ENCODE measurements at regions not wholly inside any gene's neighbourhood (a gene's known extent, or its start where the extent isn't known, plus 50 kb on each side); places are given as distances from the start of the nearest gene placed in this dataset. TPM values are rescaled to one million over a fixed set of nuclear protein-coding genes. Genes with fewer than 3 reads are reported as not detected.

DNA sequence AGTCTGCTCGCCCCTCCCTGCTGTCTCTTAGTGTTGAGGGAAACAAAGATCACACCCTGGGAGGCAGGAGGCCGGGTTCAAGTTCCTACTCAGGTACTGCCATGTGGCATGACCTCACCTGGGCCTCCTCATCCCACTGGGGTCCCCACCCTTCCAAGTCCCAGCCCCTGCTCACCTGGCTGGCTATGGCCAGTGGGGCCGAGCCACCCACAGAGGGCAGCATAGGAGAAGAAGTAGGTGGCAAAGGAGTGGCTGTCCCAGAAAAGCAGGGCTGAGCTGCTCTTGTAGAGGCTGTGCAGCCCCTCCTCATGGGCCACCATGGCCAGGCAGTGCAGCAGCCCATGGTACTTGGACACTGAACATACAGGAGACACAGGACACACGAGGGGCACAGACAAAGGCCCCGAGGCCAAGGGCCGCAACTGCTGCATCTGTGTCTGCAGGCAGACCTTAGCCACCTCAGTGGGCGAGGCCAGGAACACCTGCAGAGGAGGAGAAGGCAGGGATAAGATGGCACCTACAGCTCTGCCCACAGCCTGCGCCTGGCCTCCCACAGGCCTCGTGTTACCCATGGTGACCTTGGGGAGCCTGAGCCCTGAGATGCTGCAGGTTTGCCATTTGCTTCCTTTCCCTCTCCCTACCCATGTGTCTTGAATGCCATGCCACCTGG lies 50.6 kb upstream of the MPEG1 start:
- DNase-seq (ENCODE audit: extremely low spot score in 2 of 2), result no peak
- TF ChIP-seq POLR2AphosphoS5 (IDR thresholded peaks at IDR 0.05; ENCODE audit: insufficient read depth in 1 of 2, low read depth in 1 of 2) (no peak), POLR2A (IDR thresholded peaks at IDR 0.05) (no peak)
- TF ChIP-seq, protein P1, sequence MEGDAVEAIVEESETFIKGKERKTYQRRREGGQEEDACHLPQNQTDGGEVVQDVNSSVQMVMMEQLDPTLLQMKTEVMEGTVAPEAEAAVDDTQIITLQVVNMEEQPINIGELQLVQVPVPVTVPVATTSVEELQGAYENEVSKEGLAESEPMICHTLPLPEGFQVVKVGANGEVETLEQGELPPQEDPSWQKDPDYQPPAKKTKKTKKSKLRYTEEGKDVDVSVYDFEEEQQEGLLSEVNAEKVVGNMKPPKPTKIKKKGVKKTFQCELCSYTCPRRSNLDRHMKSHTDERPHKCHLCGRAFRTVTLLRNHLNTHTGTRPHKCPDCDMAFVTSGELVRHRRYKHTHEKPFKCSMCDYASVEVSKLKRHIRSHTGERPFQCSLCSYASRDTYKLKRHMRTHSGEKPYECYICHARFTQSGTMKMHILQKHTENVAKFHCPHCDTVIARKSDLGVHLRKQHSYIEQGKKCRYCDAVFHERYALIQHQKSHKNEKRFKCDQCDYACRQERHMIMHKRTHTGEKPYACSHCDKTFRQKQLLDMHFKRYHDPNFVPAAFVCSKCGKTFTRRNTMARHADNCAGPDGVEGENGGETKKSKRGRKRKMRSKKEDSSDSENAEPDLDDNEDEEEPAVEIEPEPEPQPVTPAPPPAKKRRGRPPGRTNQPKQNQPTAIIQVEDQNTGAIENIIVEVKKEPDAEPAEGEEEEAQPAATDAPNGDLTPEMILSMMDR (IDR thresholded peaks at IDR 0.05), result no peak
- Histone ChIP-seq H3K27me3 (no peaks in the 10 kb centered on the region), H3K4me1 (no peaks in the 10 kb centered on the region), H3K4me3 (no peak overlapping the region), H3K27ac (no peak overlapping the region), H3K9me3 (no peaks in the 10 kb centered on the region), H3K36me3 (no peaks in the 10 kb centered on the region)
- intact Hi-C loops (cut with DNase I), result no loop called here

Small RNA genes lying in the stretch of these regions (small RNA-seq; reads per million reads assigned to genes)
- gene RN7SL435P, result not detected
